Duodenal mucosa (tissue), 2 donors: ENCODE measurements at regions not wholly inside any gene's neighbourhood (a gene's known extent, or its start where the extent isn't known, plus 50 kb on each side); places are given as distances from the start of the nearest gene placed in this dataset.
"Not testable (repeated sequence)": the region's sequence is repeated elsewhere in the genome, so short reads cannot be mapped to it uniquely, and the experiment has no call there.

ENCODE experiments used
- H3K27ac ChIP-seq: one replicate; pipeline ENCODE4 v1.7.0; 2013; ENCODE audit warnings: low read depth, low read length
- H3K27me3 ChIP-seq, 2 donors: one replicate each; pipeline ENCODE4 v1.7.0; 2013; ENCODE audit warnings: low read length in 2 of 2, control low read depth in 1 of 2; ENCODE audit not compliant: insufficient read depth in 2 of 2, control insufficient read depth in 1 of 2
- H3K36me3 ChIP-seq, 2 donors: one replicate each; pipeline ENCODE4 v1.7.0; 2013; ENCODE audit warnings: low read length in 2 of 2, control low read depth in 1 of 2; ENCODE audit not compliant: insufficient read depth in 2 of 2, control insufficient read depth in 1 of 2
- H3K4me1 ChIP-seq, 2 donors: one replicate each; pipeline ENCODE4 v1.7.0; 2013; ENCODE audit warnings: low read length in 2 of 2, control low read depth in 1 of 2; ENCODE audit not compliant: insufficient read depth in 2 of 2, control insufficient read depth in 1 of 2
- H3K4me3 ChIP-seq, 2 donors: one replicate each; pipeline ENCODE4 v1.7.0; 2013; ENCODE audit warnings: low read length in 2 of 2, low read depth in 1 of 2
- H3K9ac ChIP-seq, 2 donors: one replicate each; pipeline ENCODE4 v1.7.0; 2013; ENCODE audit warnings: low read length in 2 of 2, low read depth in 1 of 2
- H3K9me3 ChIP-seq, 2 donors: one replicate each; pipeline ENCODE4 v1.7.0; 2013; ENCODE audit warnings: low read length in 2 of 2, control low read depth in 1 of 2; ENCODE audit not compliant: control insufficient read depth in 1 of 2

DNA sequence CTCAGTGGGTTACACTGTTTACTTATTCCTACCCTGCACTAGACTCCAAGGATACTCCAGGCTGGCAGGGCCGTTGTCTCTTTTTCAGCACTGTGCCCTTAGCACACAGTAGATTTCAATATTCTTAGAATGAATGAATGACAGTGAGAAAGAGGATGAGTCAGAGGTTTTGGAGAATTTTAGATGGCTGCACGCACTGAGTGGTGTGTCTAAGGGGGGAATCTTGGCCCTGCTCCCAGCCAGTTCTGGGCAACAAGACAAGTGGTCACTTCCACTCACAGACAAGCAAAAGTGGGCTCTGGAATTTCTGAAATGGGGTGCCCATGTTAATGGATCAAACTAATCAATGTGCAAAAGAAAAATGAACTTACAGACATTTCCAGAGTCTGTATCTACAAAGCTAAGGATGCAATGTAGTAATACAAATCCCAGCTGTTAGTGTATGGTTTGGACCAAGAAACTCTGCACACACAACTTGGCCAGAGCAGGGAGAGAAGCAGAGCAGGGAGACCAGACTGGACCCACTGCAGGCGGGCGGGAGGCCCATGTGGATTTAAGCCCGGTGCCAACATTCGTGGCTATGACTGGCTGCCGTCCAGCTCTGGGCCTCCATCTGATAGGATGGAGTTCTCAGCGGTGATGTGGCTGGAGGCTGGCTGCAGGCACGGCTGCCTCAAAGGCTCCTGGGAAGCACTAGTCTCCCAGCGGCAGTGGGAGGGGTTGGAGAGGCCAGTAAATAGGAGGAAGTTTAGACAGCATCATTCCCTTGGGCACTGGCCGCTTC lies 95.6 kb upstream of the CDYL2 start:
- no peaks in the 10 kb centered on the region for H3K9me3 ChIP-seq
- H3K4me1 ChIP-seq, result peaks cover 13 to 23% of the 10 kb centered on the region in 2 donors
- H3K4me3 ChIP-seq, result peak overlapping the region in 1 of 2 donors; percentile 1
- H3K27me3 ChIP-seq, result no peaks in the 10 kb centered on the region
- no peak overlapping the region for H3K27ac ChIP-seq
- H3K9ac ChIP-seq, result no peak overlapping the region
- H3K36me3 ChIP-seq, result no peaks in the 10 kb centered on the region

DNA sequence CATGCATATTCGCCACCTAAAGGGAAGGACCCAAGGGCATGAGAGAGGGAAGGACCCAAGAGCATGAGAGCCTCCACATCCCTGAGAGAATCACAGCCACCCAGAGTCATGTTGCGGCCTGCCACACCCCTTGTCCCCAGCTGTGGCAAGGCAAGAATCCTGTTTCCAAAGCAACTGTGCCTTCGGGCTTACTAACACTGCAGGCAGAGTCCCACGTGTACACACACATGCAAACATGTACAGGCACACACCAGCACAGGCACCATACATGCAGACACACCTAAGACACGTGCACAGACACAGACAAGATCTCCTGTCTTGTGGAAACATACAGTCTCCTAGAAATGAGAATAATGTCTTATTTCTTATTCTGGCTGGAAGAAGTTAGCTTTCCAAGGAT lies 92.4 kb upstream of the CDYL2 start:
- no peaks in the 10 kb centered on the region for H3K27me3 ChIP-seq
- peaks cover 11 to 13% of the 10 kb centered on the region in 2 donors for H3K4me1 ChIP-seq
- H3K27ac ChIP-seq, result no peak overlapping the region
- no peaks in the 10 kb centered on the region for H3K36me3 ChIP-seq
- H3K9ac ChIP-seq, result no peak overlapping the region
- no peak overlapping the region for H3K4me3 ChIP-seq
- no peaks in the 10 kb centered on the region for H3K9me3 ChIP-seq

DNA sequence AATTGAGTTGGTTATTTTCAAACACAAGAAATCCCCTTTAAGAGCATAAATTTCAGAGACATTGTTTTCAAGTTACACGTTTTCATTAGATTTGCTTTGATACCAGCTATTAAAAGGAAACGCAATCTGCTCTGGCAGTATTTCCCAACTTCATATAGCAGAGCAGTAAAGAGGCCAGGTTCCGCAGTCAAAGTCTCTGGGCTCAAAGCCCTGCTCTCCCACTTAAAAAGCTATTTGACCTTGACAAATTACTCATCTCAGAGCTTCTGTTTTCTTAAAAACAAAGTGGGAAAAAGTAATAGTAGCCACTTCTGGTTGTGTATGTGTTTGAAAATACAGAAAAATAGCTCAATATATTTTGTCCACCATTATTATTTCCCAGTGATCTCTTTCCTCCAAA lies 89.7 kb upstream of the CDYL2 start:
- H3K27me3 ChIP-seq, result no peaks in the 10 kb centered on the region
- H3K9ac ChIP-seq, result no peak overlapping the region
- peaks cover 5% of the 10 kb centered on the region in 2 donors for H3K4me1 ChIP-seq
- H3K9me3 ChIP-seq, result no peaks in the 10 kb centered on the region
- H3K36me3 ChIP-seq, result no peaks in the 10 kb centered on the region
- no peak overlapping the region for H3K27ac ChIP-seq
- H3K4me3 ChIP-seq, result no peak overlapping the region

DNA sequence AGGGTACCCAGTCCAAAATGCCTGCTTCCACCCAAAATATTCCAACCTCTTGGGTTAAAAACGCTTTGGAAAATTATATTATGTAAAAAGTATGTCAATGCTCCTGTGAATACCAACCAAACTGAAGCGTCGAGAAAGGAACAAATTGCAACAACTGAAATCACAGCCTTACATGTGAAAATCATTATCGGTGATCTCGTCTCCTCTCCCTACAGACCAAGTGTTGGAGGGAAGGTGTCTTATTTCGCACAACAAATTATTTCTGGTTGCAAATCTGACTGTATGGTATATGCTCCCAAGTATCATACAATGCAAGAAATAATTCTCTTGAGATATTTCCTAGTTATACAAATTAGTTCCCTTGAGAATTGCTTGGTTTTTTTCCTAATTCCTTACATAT lies 89.3 kb upstream of the CDYL2 start:
- H3K9ac ChIP-seq, result no peak overlapping the region
- no peak overlapping the region for H3K4me3 ChIP-seq
- peaks cover 5% of the 10 kb centered on the region in 2 donors for H3K4me1 ChIP-seq
- H3K27me3 ChIP-seq, result no peaks in the 10 kb centered on the region
- no peaks in the 10 kb centered on the region for H3K36me3 ChIP-seq
- no peak overlapping the region for H3K27ac ChIP-seq
- H3K9me3 ChIP-seq, result no peaks in the 10 kb centered on the region

DNA sequence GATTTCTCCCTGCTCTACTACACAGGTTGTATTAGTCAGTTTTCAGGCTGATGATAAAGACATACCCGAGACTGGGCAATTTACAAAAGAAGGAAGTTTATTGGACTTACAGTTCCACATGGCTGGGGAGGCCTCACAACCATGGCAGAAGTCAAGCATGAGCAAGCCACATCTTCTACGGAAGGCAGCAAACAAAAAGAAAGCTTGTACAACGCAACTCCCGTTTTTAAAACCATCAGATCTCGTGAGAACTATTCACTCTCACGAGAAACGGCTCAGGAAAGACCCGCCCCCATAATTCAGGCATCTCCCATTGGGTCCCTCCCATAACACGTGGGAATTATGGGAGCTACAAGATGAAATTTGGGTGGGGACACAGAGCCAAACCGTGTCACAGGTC lies 88.0 kb upstream of the CDYL2 start:
- not testable (repeated sequence) for H3K9ac ChIP-seq, H3K9me3 ChIP-seq, H3K4me1 ChIP-seq, H3K36me3 ChIP-seq, H3K27me3 ChIP-seq, H3K4me3 ChIP-seq, H3K27ac ChIP-seq

DNA sequence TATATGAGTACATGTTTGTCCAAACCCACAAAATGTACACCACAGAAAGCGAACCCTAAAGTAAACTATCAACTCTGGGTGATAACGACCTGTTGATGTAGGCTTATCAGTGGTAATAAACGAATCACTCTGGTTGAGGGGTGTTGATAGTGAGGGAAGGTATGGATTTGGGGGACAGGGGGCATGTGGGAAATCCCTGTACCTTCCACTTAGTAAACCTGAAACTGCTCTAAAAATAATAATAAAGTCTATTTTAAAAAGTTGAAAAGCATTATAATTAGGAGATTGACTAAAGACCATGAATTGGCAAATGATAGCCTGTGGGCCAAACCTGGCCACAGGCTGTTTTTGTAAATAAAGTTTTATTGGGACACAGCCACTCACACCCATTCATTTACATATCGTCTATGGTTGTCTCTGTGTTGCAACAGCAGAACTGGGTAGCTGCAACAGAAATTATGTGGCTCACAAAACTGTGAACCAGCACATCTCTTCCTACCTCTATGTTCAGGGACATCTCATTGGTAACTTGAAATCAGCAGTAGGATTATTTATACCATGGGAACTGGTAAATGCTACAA lies 85.5 kb upstream of the CDYL2 start:
- Histone ChIP-seq H3K27ac (no peak overlapping the region), H3K9ac (no peak overlapping the region), H3K27me3 (no peaks in the 10 kb centered on the region), H3K9me3 (no peaks in the 10 kb centered on the region), H3K4me1 (peaks cover 18 to 19% of the 10 kb centered on the region in 2 donors), H3K4me3 (no peak overlapping the region), H3K36me3 (no peaks in the 10 kb centered on the region)

DNA sequence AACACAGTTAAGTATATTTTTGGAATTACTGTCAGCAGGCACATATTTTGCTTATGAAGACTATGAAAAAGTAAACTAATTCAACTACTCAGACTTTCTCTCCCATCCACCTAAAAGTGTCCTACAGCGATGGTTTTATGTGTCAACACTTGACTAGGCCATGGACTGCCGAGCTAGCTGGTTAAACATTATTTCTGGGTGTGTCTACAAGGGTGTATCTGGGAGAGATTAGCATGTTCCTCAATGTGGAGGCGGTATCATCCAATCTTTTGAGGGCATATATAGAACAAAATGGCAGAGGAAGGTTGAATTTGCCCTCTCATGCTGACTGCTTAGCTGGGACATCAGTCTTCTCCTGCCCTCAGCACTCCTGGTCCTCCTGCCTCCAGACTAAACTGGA lies 82.7 kb upstream of the CDYL2 start:
- no peak overlapping the region for H3K9ac ChIP-seq
- no peaks in the 10 kb centered on the region for H3K9me3 ChIP-seq
- H3K27me3 ChIP-seq, result no peaks in the 10 kb centered on the region
- no peaks in the 10 kb centered on the region for H3K36me3 ChIP-seq
- no peak overlapping the region for H3K27ac ChIP-seq
- H3K4me3 ChIP-seq, result peak overlapping the region in 1 of 2 donors; percentile 11
- H3K4me1 ChIP-seq, result peaks cover 29 to 30% of the 10 kb centered on the region in 2 donors

DNA sequence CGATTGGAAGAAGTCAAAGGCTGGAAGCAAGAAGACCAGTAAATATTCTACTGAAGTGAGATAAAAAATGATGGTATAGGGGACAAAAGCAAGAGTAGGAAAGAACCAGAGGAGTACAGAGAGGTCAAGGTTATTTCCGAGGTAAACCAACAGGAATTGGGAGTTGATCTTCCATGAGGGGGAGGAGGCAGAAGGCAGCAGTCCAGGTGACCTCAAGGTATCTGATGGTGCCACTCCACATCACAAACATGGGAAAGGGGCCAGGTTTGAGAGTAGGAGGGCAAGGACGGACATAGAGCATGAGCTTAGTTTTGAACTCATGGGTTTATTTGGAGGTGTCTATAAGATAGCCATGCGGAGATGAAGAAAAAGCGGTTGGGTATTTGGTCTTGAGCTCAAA lies 79.4 kb upstream of the CDYL2 start:
- Histone ChIP-seq H3K36me3 (no peaks in the 10 kb centered on the region), H3K9me3 (no peaks in the 10 kb centered on the region), H3K4me1 (peaks cover 25% of the 10 kb centered on the region in 2 donors), H3K27me3 (no peaks in the 10 kb centered on the region), H3K9ac (no peak overlapping the region), H3K27ac (no peak overlapping the region), H3K4me3 (no peak overlapping the region)

DNA sequence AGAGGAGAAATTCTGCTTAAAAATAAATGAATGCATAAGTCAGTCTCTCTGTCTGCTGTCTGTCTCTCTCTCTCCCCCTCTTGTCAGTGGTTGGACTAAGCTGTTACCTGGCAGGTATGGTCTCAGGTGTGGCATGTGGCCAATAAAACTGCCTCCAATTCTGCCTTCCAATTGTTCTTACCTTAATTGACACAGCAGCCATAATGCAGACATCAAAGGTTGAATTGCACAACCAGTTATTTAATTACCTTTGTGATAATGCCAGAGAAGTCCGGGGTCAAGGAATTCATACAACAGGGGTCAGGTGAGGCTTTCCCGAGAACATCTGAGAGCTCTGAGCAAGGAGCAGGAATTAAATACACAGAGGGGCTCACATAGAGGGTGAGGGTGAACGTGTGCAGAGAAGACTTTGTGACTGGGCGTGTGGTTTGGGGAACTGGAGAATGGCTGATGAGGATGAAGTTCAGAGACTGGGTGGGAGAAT lies 78.8 kb upstream of the CDYL2 start:
- no peaks in the 10 kb centered on the region for H3K9me3 ChIP-seq
- H3K9ac ChIP-seq, result no peak overlapping the region
- H3K27ac ChIP-seq, result no peak overlapping the region
- H3K36me3 ChIP-seq, result no peaks in the 10 kb centered on the region
- H3K27me3 ChIP-seq, result no peaks in the 10 kb centered on the region
- peaks cover 25% of the 10 kb centered on the region in 2 donors for H3K4me1 ChIP-seq
- peak overlapping the region in 1 of 2 donors; percentile 16 for H3K4me3 ChIP-seq

DNA sequence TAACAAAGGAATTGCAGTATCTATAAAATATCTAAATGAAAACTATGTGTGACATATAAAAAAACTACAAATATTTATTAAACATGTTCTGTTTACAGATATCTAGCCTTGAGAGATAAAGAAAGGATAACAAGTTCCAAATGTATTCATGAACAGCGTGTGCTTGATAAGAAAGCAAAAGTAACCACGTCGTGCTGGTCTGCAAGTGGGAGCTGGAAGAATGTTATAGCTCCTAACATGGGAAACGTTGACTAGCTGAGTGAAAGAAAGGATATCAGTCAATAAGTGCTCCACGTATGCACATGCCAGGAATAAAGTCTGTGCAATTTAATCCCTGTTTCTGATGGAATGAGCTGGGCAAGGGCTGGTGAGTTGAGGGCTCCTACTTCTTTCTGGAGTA lies 71.2 kb upstream of the CDYL2 start:
- H3K4me3 ChIP-seq, result peak overlapping the region in 1 of 2 donors; percentile 49
- no peak overlapping the region for H3K27ac ChIP-seq
- H3K4me1 ChIP-seq, result no peaks in the 10 kb centered on the region
- no peaks in the 10 kb centered on the region for H3K27me3 ChIP-seq
- no peaks in the 10 kb centered on the region for H3K36me3 ChIP-seq
- no peak overlapping the region for H3K9ac ChIP-seq
- no peaks in the 10 kb centered on the region for H3K9me3 ChIP-seq
